ENCODE measurements at regions not wholly inside any gene's neighbourhood (a gene's known extent, or its start where the extent isn't known, plus 50 kb on each side); places are given as distances from the start of the nearest gene placed in this dataset.
A peak's percentile ranks its signal among the peaks of the same experiment; 100 is the strongest.

GRCh38 chr11:115581871-115582639 lies 77.8 kb upstream of the CADM1 start:
- Histone ChIP-seq H3K4me1 (no peaks in the 10 kb centered on the region), H3K4me3 (no peak overlapping the region), H3K27ac (no peak overlapping the region), H3K9me3 (no peaks in the 10 kb centered on the region), H3K27me3 (no peaks in the 10 kb centered on the region), H3K36me3 (no peaks in the 10 kb centered on the region)
- no peak for TF ChIP-seq CTCF (IDR thresholded peaks at IDR 0.05)
- peak; percentile 76 for ATAC-seq
- peak in 1 of 4 donors; percentile 19 for DNase-seq
- intact Hi-C loops (cut with DNase I), result no loop called here

- DNase-seq (peak in 1 of 4 donors; percentile 8), ATAC-seq (peak; percentile 64)
- no peaks in the 10 kb centered on the region for H3K27me3 ChIP-seq
- no peak overlapping the region for H3K27ac ChIP-seq
- intact Hi-C loops (cut with DNase I), result no loop called here
- TF ChIP-seq CTCF (IDR thresholded peaks at IDR 0.05), result no peak
- no peaks in the 10 kb centered on the region for H3K9me3 ChIP-seq
- no peak overlapping the region for H3K4me3 ChIP-seq
- H3K36me3 ChIP-seq, result no peaks in the 10 kb centered on the region
- no peaks in the 10 kb centered on the region for H3K4me1 ChIP-seq
Measured at GRCh38 chr11:115580927-115581680, 76.9 kb upstream of the CADM1 start.

- ATAC-seq (no peak), DNase-seq (no peak)
- H3K27ac ChIP-seq, result no peak overlapping the region
- H3K4me3 ChIP-seq, result no peak overlapping the region
- H3K9me3 ChIP-seq, result no peaks in the 10 kb centered on the region
- H3K36me3 ChIP-seq, result no peaks in the 10 kb centered on the region
- no peaks in the 10 kb centered on the region for H3K27me3 ChIP-seq
- TF ChIP-seq CTCF (IDR thresholded peaks at IDR 0.05), result no peak
- no peaks in the 10 kb centered on the region for H3K4me1 ChIP-seq
- intact Hi-C loops (cut with DNase I), result no loop called here
Measured at GRCh38 chr11:115580416-115580815, 76.2 kb upstream of the CADM1 start.

- Histone ChIP-seq H3K27ac (no peak overlapping the region), H3K9me3 (no peaks in the 10 kb centered on the region), H3K4me3 (no peak overlapping the region), H3K4me1 (no peaks in the 10 kb centered on the region), H3K27me3 (no peaks in the 10 kb centered on the region), H3K36me3 (no peaks in the 10 kb centered on the region)
- ATAC-seq (no peak), DNase-seq (no peak)
- intact Hi-C loops (cut with DNase I), result no loop called here
- TF ChIP-seq CTCF (IDR thresholded peaks at IDR 0.05), result no peak
Measured at GRCh38 chr11:115579181-115579825, 75.1 kb upstream of the CADM1 start.

GRCh38 chr11:115578275-115578674 lies 74.1 kb upstream of the CADM1 start:
- Histone ChIP-seq H3K27me3 (no peaks in the 10 kb centered on the region), H3K9me3 (no peaks in the 10 kb centered on the region), H3K4me1 (no peaks in the 10 kb centered on the region), H3K4me3 (no peak overlapping the region), H3K36me3 (no peaks in the 10 kb centered on the region), H3K27ac (no peak overlapping the region)
- DNase-seq (no peak), ATAC-seq (no peak)
- no peak for TF ChIP-seq CTCF (IDR thresholded peaks at IDR 0.05)
- intact Hi-C loops (cut with DNase I), result no loop called here
